Heart right ventricle (tissue), 16 donors: ENCODE measurements at regions not wholly inside any gene's neighbourhood (a gene's known extent, or its start where the extent isn't known, plus 50 kb on each side); places are given as distances from the start of the nearest gene placed in this dataset.
A peak's percentile ranks its signal among the peaks of the same experiment; 100 is the strongest.
"Not testable (repeated sequence)": the region's sequence is repeated elsewhere in the genome, so short reads cannot be mapped to it uniquely, and the experiment has no call there.

Experiments used
- ATAC-seq, 8 donors: fragments of 200-7000 bp; cut with Tn5 transposase; one replicate each; pipeline ENCODE4 v1.9.1; 2020; ENCODE audit warnings: mild to moderate bottlenecking in 8 of 8, moderate library complexity in 8 of 8, moderate number of reproducible peaks in 1 of 8
- DNase-seq, 2 donors: peaks; one replicate each; pipeline ENCODE4 v3.0.0-alpha.2; 2020
- H3K27ac ChIP-seq, 10 donors: fragments of 200-600 bp; sonication (generic) in 2 of 10; one replicate each; pipeline versions ENCODE4 v1.5.0 to v1.8.0; 2020 to 2022; ENCODE audit warnings: mild to moderate bottlenecking in 3 of 10
- H3K27me3 ChIP-seq, 7 donors: fragments of 200-600 bp; one replicate each; pipeline ENCODE4 v1.8.0; 2021 to 2022; ENCODE audit warnings: mild to moderate bottlenecking in 2 of 7
- H3K36me3 ChIP-seq, 9 donors: fragments of 200-600 bp; sonication (generic) in 1 of 9; one replicate each; pipeline versions ENCODE4 v1.5.0 to v1.8.0; 2020 to 2022; ENCODE audit warnings: mild to moderate bottlenecking in 2 of 9
- H3K4me1 ChIP-seq, 9 donors: fragments of 200-600 bp; sonication (generic) in 1 of 9; one replicate each; pipeline versions ENCODE4 v1.5.0 to v1.8.0; 2020 to 2022; ENCODE audit warnings: mild to moderate bottlenecking in 4 of 9
- H3K4me3 ChIP-seq, 10 donors: fragments of 200-600 bp; sonication (generic) in 2 of 10; one replicate each; pipeline versions ENCODE4 v1.5.0 to v1.8.0; 2020 to 2022; ENCODE audit warnings: mild to moderate bottlenecking in 7 of 10, moderate library complexity in 2 of 10
- H3K9me3 ChIP-seq, 11 donors: fragments of 200-600 bp in 10 of 11; sonication (generic) in 2 of 11; one replicate each; pipeline versions ENCODE4 v1.5.0 to v1.8.0; 2013 to 2022; ENCODE audit warnings: mild to moderate bottlenecking in 2 of 11, control low read depth in 1 of 11, moderate library complexity in 1 of 11
- CTCF ChIP-seq, 9 donors: fragments of 200-600 bp; sonication (generic) in 2 of 9; IDR thresholded peaks; one replicate each; pipeline versions ENCODE4 v1.5.0 to v1.8.0; 2021 to 2022; ENCODE audit warnings: antibody characterized with exemption in 9 of 9, mild to moderate bottlenecking in 5 of 9, moderate library complexity in 1 of 9
- WGBS, 2 donors: extraction: QIAGEN DNeasy Blood & Tissue Kit; methylation state at CpG; one replicate each; pipeline ENCODE4 v1.1.7; 2013; ENCODE audit warnings: inconsistent platforms in 1 of 2; 5-methylcytosine and 5-hydroxymethylcytosine counted together
- intact Hi-C, 10 donors: fragments of 100-400 bp; cut with DNase I; formaldehyde crosslinking; loops; one replicate each; pipeline versions ENCODE4 v1.11.1 to v1.14.2; 2022
- donor health status: Arrhythmogenic right ventricular cardiomyopathy.
- donor health status: ischemic (EF 13 %, LVEDD 7.1; RV severe dilation, severe dysfunction).
- donor health status: healthy with polysubstance abuse.
- donor health status: DM: no; HTN: yes; CAD: no.
- donor health status: DM: no; HTN: no; CAD: no.
- donor health status: ischemic (EF 25% LVEDD 6.9; RV normal size, moderate dysfunction).
- donor health status: ischemic (EF 25% LVEDD 5.7; RV mildly dilated, moderate dysfunction).
- donor health status: healthy.
- donor health status: DM: yes; HTN: yes; CAD: no.
- donor health status: Ischemic cardiomyopathy.
- donor health status: ischemic (EF 35%, LVEDD 5.7; RV mildly dilated, moderate dysfunction).
- donor health status: nonischemic (EF 11% LVEDD 7.7; RV severe dilation, severe dysfunction).
- donor health status: DM: yes; HTN: yes; CAD: no.
- donor health status: PGD.
- donor health status: ischemic (EF 29% LVEDD 5.4; RV normal size, mild dysfunction).
- donor health status: nonischemic (EF 23%, LVEDD 6.1; RV moderate dilation, normal function).

DNA sequence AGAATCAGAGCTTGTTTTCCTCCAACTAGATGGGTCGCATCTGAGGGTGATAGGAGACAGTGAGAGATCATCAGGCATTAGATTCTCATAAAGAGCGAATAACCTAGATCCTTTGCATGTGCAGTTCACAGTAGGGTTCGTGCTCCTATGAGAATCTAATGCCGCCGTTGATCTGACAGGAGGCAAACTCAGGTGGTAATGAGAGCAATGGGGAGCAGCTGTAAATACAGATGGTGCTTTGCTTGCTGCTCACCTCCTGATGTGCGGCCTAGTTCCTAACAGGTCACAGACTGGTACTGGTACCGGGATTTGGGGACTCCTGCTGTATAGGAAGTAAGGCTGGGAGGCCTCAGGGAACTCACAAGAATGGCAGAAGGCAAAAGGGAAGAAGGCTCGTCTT, 276.5 kb downstream of the FAT4 start:
- TF ChIP-seq CTCF (IDR thresholded peaks at IDR 0.05) = no peak

DNA sequence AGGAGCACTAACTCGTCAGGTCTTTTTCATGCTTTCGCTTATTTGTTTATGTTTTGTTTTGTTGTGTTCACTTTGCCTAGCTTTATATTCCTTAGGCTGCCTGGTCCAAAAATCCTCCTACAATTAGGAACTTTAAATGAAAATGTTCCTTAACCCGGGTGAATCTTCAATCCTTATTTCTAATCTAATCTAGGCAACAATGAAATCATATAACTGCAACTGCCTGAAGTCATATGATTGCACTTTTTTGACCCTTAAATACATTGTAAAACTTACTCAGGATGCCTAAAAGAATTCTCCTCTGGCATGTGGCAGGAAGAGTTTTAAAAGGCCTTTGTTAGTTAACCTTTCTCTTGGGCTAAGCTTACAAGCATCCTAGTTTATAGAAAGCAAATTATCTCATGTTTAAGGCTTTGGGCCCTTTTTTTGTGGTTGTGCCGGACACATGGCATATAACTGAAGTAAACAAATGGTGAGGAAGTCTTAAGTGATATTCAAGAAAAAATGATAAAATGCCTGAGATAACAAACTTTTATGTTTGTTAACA, 279.4 kb downstream of the FAT4 start:
- DNase-seq (no peak), ATAC-seq (no peak)
- no peak for TF ChIP-seq CTCF (IDR thresholded peaks at IDR 0.05)
- H3K27me3 ChIP-seq = no peaks in the 10 kb centered on the region
- no peak overlapping the region for H3K27ac ChIP-seq
- WGBS, 2 donors = 86% methylated on average over 4 of the region's 4 CpGs
- H3K4me1 ChIP-seq = no peaks in the 10 kb centered on the region
- no peaks in the 10 kb centered on the region for H3K36me3 ChIP-seq
- H3K9me3 ChIP-seq = no peaks in the 10 kb centered on the region
- H3K4me3 ChIP-seq = no peak overlapping the region
- intact Hi-C loops = no loop called here

More for the DNA sequence above, 276.5 kb downstream of the FAT4 start:
- intact Hi-C loops = no loop called here
- H3K27me3 ChIP-seq = no peaks in the 10 kb centered on the region
- ATAC-seq (no peak), DNase-seq (no peak)
- no peak overlapping the region for H3K4me3 ChIP-seq
- no peak overlapping the region for H3K27ac ChIP-seq
- 94 to 95% methylated on average over 8 of the region's 8 CpGs for WGBS, 2 donors
- no peaks in the 10 kb centered on the region for H3K4me1 ChIP-seq
- no peaks in the 10 kb centered on the region for H3K9me3 ChIP-seq
- no peaks in the 10 kb centered on the region for H3K36me3 ChIP-seq

DNA sequence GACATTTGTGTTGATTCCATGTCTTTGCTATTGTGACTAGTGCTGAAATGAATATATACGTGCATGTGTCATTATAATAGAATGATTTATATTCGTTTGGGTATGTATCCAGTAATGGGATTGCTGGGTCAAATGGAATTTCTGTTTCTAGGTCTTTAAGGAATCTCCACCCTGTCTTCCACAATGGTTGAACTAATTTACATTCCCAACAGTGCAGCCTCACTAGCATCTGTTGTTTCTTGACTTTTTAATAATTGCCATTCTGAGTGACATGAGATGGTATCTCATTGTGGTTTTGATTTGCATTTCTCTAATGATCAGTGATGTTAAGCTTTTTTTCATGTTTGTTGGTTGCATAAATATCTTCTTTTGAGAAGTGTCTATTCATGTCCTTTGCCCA, 291.2 kb downstream of the FAT4 start:
- H3K36me3 ChIP-seq, H3K9me3 ChIP-seq, H3K27ac ChIP-seq, DNase-seq, H3K27me3 ChIP-seq, H3K4me1 ChIP-seq, H3K4me3 ChIP-seq, intact Hi-C loops, ATAC-seq: not testable (repeated sequence)
- WGBS, 2 donors = 91 to 92% methylated on average over 2 of the region's 2 CpGs

- Histone ChIP-seq H3K36me3 (no peaks in the 10 kb centered on the region), H3K9me3 (no peaks in the 10 kb centered on the region), H3K27me3 (no peaks in the 10 kb centered on the region), H3K4me1 (peaks cover 0 to 9% (median 0%) of the 10 kb centered on the region in 9 donors), H3K27ac (peak overlapping the region in 2 of 10 donors; percentile 1 to 39), H3K4me3 (peak overlapping the region in 4 of 10 donors; percentile 3 to 25 (median 10))
- intact Hi-C loops = loop anchor here in 2 of 10 donors (10.0 kb wide), 2 partner anchors 115 to 305 kb away; partner anchors contain the start of gene FAT4 (in 1 of the 2)
- WGBS, 2 donors = 41 to 55% methylated on average over 3 of the region's 3 CpGs
- TF ChIP-seq CTCF (IDR thresholded peaks at IDR 0.05) = no peak
- ATAC-seq (no peak), DNase-seq (no peak)
These were observed 305.5 kb downstream of the FAT4 start for GRCh38 chr4:125620066-125620860.

DNA sequence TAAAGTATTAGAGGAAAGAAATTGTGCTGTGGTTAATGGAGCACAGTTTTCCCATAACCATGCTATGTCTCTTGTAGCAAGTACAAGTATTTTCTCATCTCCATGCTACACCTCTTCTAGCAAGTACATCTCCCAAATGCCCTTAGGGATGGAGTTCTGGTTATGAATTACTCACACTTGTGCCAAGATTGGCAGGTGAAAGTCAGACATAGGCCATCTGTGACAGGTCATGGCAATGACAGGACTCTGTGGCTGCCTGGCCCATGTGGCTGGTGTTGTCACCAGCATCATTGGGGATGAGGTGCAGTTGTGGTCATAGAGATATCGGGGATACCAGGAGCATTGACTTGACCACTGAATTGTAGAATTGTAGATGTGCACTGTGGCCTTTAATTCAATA, 310.2 kb downstream of the FAT4 start:
- no peaks in the 10 kb centered on the region for H3K36me3 ChIP-seq
- no peaks in the 10 kb centered on the region for H3K27me3 ChIP-seq
- intact Hi-C loops = loop anchor here in 3 of 10 donors (5.0 to 10.0 kb wide), 3 partner anchors 110 to 313 kb away; partner anchors contain the start of gene FAT4 (in 2 of the 3)
- ATAC-seq = no peak
- peaks cover 0 to 10% (median 0%) of the 10 kb centered on the region in 9 donors for H3K4me1 ChIP-seq
- no peaks in the 10 kb centered on the region for H3K9me3 ChIP-seq
- H3K27ac ChIP-seq = no peak overlapping the region
- TF ChIP-seq CTCF (IDR thresholded peaks at IDR 0.05) = no peak
- H3K4me3 ChIP-seq = no peak overlapping the region
- DNase-seq = no peak
- 88 to 100% methylated on average over 1 of the region's 1 CpG for WGBS, 2 donors
